CD8-positive, alpha-beta memory T cell (primary cell): ENCODE measurements at regions not wholly inside any gene's neighbourhood (a gene's known extent, or its start where the extent isn't known, plus 50 kb on each side); places are given as distances from the start of the nearest gene placed in this dataset.
"Not testable (repeated sequence)": the region's sequence is repeated elsewhere in the genome, so short reads cannot be mapped to it uniquely, and the experiment has no call there.

Experiments used
- CTCF ChIA-PET: fragments of 350-600 bp; sonication (Branson Sonifier 250); formaldehyde crosslinking; loops from one replicate; lab custom pipeline; 2021; ENCODE audit warnings: antibody characterized with exemption; lab: Charles Lee
- POLR2A ChIA-PET: fragments of 350-600 bp; sonication (Branson Sonifier 250); formaldehyde crosslinking; loops from one replicate; lab custom pipeline; 2021; ENCODE audit warnings: antibody characterized with exemption; lab: Charles Lee
- DNase-seq, 5 donors: peaks; one replicate each; pipeline versions ENCODE4 v3.0.0 to v3.0.0-alpha.2; 2020 to 2022; ENCODE audit warnings: mixed read lengths in 1 of 5
- H3K27ac ChIP-seq: one replicate; pipeline ENCODE4 v1.7.0; 2013; ENCODE audit warnings: low read depth, mild to moderate bottlenecking, low read length, moderate library complexity
- H3K27me3 ChIP-seq: 2 replicates; pipeline ENCODE4 v1.7.0; 2013; ENCODE audit warnings: low read length, mild to moderate bottlenecking; ENCODE audit not compliant: insufficient read depth, poor library complexity, severe bottlenecking
- H3K36me3 ChIP-seq: 2 replicates; pipeline ENCODE4 v1.7.0; 2013; ENCODE audit warnings: mild to moderate bottlenecking, low read length, moderate library complexity; ENCODE audit not compliant: insufficient read depth
- H3K4me1 ChIP-seq: 2 replicates; pipeline ENCODE4 v1.7.0; 2013; ENCODE audit warnings: mild to moderate bottlenecking, low read length, moderate library complexity; ENCODE audit not compliant: insufficient read depth
- H3K4me3 ChIP-seq: 2 replicates; pipeline ENCODE4 v1.7.0; 2013; ENCODE audit warnings: mild to moderate bottlenecking, low read length
- H3K9me3 ChIP-seq: 2 replicates; pipeline ENCODE4 v1.7.0; 2013; ENCODE audit warnings: mild to moderate bottlenecking, low read length
- H3K27ac Mint-ChIP-seq, 8 donors: one replicate each; pipeline ENCODE4 v1.8.0; 2020 to 2021; ENCODE audit warnings: mixed read lengths in 8 of 8, mild to moderate bottlenecking in 6 of 8, inconsistent platforms in 3 of 8, moderate library complexity in 3 of 8
- H3K27me3 Mint-ChIP-seq, 2 donors: one replicate each; pipeline ENCODE4 v1.8.0; 2020 to 2021; ENCODE audit warnings: mixed read lengths in 2 of 2, mild to moderate bottlenecking in 1 of 2, moderate library complexity in 1 of 2
- H3K36me3 Mint-ChIP-seq, 3 donors: one replicate each; pipeline ENCODE4 v1.8.0; 2020 to 2021; ENCODE audit warnings: mixed read lengths in 3 of 3, inconsistent platforms in 1 of 3, mild to moderate bottlenecking in 1 of 3
- H3K4me1 Mint-ChIP-seq, 3 donors: one replicate each; pipeline ENCODE4 v1.8.0; 2020 to 2021; ENCODE audit warnings: mixed read lengths in 3 of 3, inconsistent platforms in 1 of 3, mild to moderate bottlenecking in 1 of 3
- H3K4me3 Mint-ChIP-seq, 7 donors: one replicate each; pipeline ENCODE4 v1.8.0; 2020 to 2021; ENCODE audit warnings: mixed read lengths in 7 of 7, mild to moderate bottlenecking in 6 of 7, moderate library complexity in 4 of 7, inconsistent platforms in 2 of 7
- H3K9me3 Mint-ChIP-seq, 5 donors: one replicate each; pipeline ENCODE4 v1.8.0; 2020 to 2022; ENCODE audit warnings: mixed read lengths in 5 of 5, mild to moderate bottlenecking in 3 of 5, moderate library complexity in 2 of 5, inconsistent platforms in 1 of 5

GRCh38 chr6:149246691-149247384 lies 70.7 kb upstream of the TAB2 start:
- Mint-ChIP-seq H3K9me3 (peaks cover 0 to 2% (median 0%) of the 10 kb centered on the region in 5 donors), H3K27me3 (peaks cover 0 to 2% of the 10 kb centered on the region in 2 donors), H3K4me1 (peaks cover 14 to 24% (median 19%) of the 10 kb centered on the region in 3 donors), H3K4me3 (no peak overlapping the region), H3K36me3 (peaks cover 0 to 17% (median 0%) of the 10 kb centered on the region in 3 donors), H3K27ac (peak overlapping the region in 1 of 8 donors; percentile 11)
- POLR2A ChIA-PET, result no interaction called here
- no peak for DNase-seq
- Histone ChIP-seq H3K27me3 (no peaks in the 10 kb centered on the region), H3K4me3 (no peak overlapping the region), H3K4me1 (peaks cover 26% of the 10 kb centered on the region), H3K27ac (no peak overlapping the region), H3K9me3 (no peaks in the 10 kb centered on the region), H3K36me3 (no peaks in the 10 kb centered on the region)
- CTCF ChIA-PET, result interaction anchor here (2.1 kb wide), 1 partner anchor 185 kb away, joined by 6 read pairs; no protein-coding TSS in a partner anchor

GRCh38 chr6:149247385-149247763 lies 70.1 kb upstream of the TAB2 start:
- peaks cover 0 to 2% of the 10 kb centered on the region in 2 donors for H3K27me3 Mint-ChIP-seq
- Histone ChIP-seq H3K27ac (no peak overlapping the region), H3K4me3 (no peak overlapping the region), H3K4me1 (peaks cover 26% of the 10 kb centered on the region), H3K36me3 (no peaks in the 10 kb centered on the region), H3K27me3 (no peaks in the 10 kb centered on the region), H3K9me3 (no peaks in the 10 kb centered on the region)
- POLR2A ChIA-PET, result no interaction called here
- CTCF ChIA-PET, result interaction anchor here (2.1 kb wide), 1 partner anchor 185 kb away, joined by 6 read pairs; no protein-coding TSS in a partner anchor
- H3K27ac Mint-ChIP-seq, result no peak overlapping the region
- H3K4me3 Mint-ChIP-seq, result no peak overlapping the region
- peaks cover 14 to 24% (median 19%) of the 10 kb centered on the region in 3 donors for H3K4me1 Mint-ChIP-seq
- no peak for DNase-seq
- H3K36me3 Mint-ChIP-seq, result peaks cover 0 to 12% (median 0%) of the 10 kb centered on the region in 3 donors
- H3K9me3 Mint-ChIP-seq, result no peaks in the 10 kb centered on the region

GRCh38 chr6:149248263-149248662 lies 69.2 kb upstream of the TAB2 start:
- DNase-seq, H3K27me3 ChIP-seq, H3K27ac ChIP-seq, H3K4me3 ChIP-seq, POLR2A ChIA-PET, H3K36me3 Mint-ChIP-seq, H3K9me3 Mint-ChIP-seq, H3K27me3 Mint-ChIP-seq, H3K36me3 ChIP-seq, H3K9me3 ChIP-seq, H3K4me3 Mint-ChIP-seq, CTCF ChIA-PET: not testable (repeated sequence)
- Mint-ChIP-seq H3K27ac (peak overlapping the region in 1 of 8 donors; percentile 18), H3K4me1 (peaks cover 14 to 24% (median 19%) of the 10 kb centered on the region in 3 donors)
- H3K4me1 ChIP-seq, result peaks cover 26% of the 10 kb centered on the region

- no peaks in the 10 kb centered on the region for H3K9me3 ChIP-seq
- DNase-seq, result no peak
- H3K27ac Mint-ChIP-seq, result peak overlapping the region in 3 of 8 donors; percentile 18 to 51 (median 38)
- no peak overlapping the region for H3K27ac ChIP-seq
- H3K36me3 ChIP-seq, result no peaks in the 10 kb centered on the region
- H3K27me3 ChIP-seq, result no peaks in the 10 kb centered on the region
- no peaks in the 10 kb centered on the region for H3K9me3 Mint-ChIP-seq
- no peak overlapping the region for H3K4me3 Mint-ChIP-seq
- ChIA-PET CTCF (no interaction called here), POLR2A (interaction anchor here (0.5 kb wide), 1 partner anchor 236 kb away, joined by 3 read pairs; the partner anchor contains the start of gene ZC3H12D)
- peaks cover 26% of the 10 kb centered on the region for H3K4me1 ChIP-seq
- peaks cover 0 to 8% (median 0%) of the 10 kb centered on the region in 3 donors for H3K36me3 Mint-ChIP-seq
- H3K27me3 Mint-ChIP-seq, result peaks cover 0 to 2% of the 10 kb centered on the region in 2 donors
- peaks cover 14 to 24% (median 19%) of the 10 kb centered on the region in 3 donors for H3K4me1 Mint-ChIP-seq
- no peak overlapping the region for H3K4me3 ChIP-seq
Measured at GRCh38 chr6:149248693-149249369, 68.7 kb upstream of the TAB2 start.

- Histone ChIP-seq H3K4me3 (no peak overlapping the region), H3K27me3 (no peaks in the 10 kb centered on the region), H3K4me1 (peaks cover 26% of the 10 kb centered on the region), H3K27ac (no peak overlapping the region), H3K36me3 (no peaks in the 10 kb centered on the region), H3K9me3 (no peaks in the 10 kb centered on the region)
- H3K27ac Mint-ChIP-seq, result peak overlapping the region in 4 of 8 donors; percentile 18 to 51 (median 37)
- peaks cover 0 to 2% of the 10 kb centered on the region in 2 donors for H3K27me3 Mint-ChIP-seq
- no peak overlapping the region for H3K4me3 Mint-ChIP-seq
- peaks cover 0 to 3% (median 0%) of the 10 kb centered on the region in 3 donors for H3K36me3 Mint-ChIP-seq
- ChIA-PET POLR2A (no interaction called here), CTCF (no interaction called here)
- H3K9me3 Mint-ChIP-seq, result no peaks in the 10 kb centered on the region
- no peak for DNase-seq
- peaks cover 14 to 24% (median 19%) of the 10 kb centered on the region in 3 donors for H3K4me1 Mint-ChIP-seq
Measured at GRCh38 chr6:149249370-149250357, 67.8 kb upstream of the TAB2 start.

- CTCF ChIA-PET, result interaction anchor here (1.4 to 1.9 kb wide), 2 partner anchors 10 to 11 kb away, joined by 5 read pairs; no protein-coding TSS in a partner anchor
- no peaks in the 10 kb centered on the region for H3K9me3 Mint-ChIP-seq
- POLR2A ChIA-PET, result no interaction called here
Measured at GRCh38 chr6:149250951-149251350, 66.6 kb upstream of the TAB2 start.

GRCh38 chr6:149252622-149253021 lies 64.9 kb upstream of the TAB2 start:
- Mint-ChIP-seq H3K4me3 (no peak overlapping the region), H3K36me3 (peaks cover 0 to 3% (median 0%) of the 10 kb centered on the region in 3 donors), H3K9me3 (no peaks in the 10 kb centered on the region), H3K27ac (no peak overlapping the region), H3K4me1 (peaks cover 14 to 24% (median 19%) of the 10 kb centered on the region in 3 donors), H3K27me3 (peaks cover 0 to 4% of the 10 kb centered on the region in 2 donors)
- Histone ChIP-seq H3K27ac (no peak overlapping the region), H3K27me3 (no peaks in the 10 kb centered on the region), H3K4me3 (no peak overlapping the region), H3K36me3 (no peaks in the 10 kb centered on the region), H3K9me3 (no peaks in the 10 kb centered on the region), H3K4me1 (peaks cover 17% of the 10 kb centered on the region)
- DNase-seq, result no peak
- ChIA-PET CTCF (no interaction called here), POLR2A (no interaction called here)

More at GRCh38 chr6:149250951-149251350, 66.6 kb upstream of the TAB2 start:
- H3K27me3 ChIP-seq, result no peaks in the 10 kb centered on the region
- DNase-seq, result no peak
- Mint-ChIP-seq H3K36me3 (peaks cover 0 to 3% (median 0%) of the 10 kb centered on the region in 3 donors), H3K4me3 (no peak overlapping the region), H3K4me1 (peaks cover 14 to 24% (median 19%) of the 10 kb centered on the region in 3 donors), H3K27me3 (peaks cover 0 to 4% of the 10 kb centered on the region in 2 donors), H3K27ac (no peak overlapping the region)
- H3K9me3 ChIP-seq, result no peaks in the 10 kb centered on the region
- H3K4me3 ChIP-seq, result no peak overlapping the region
- no peak overlapping the region for H3K27ac ChIP-seq
- H3K4me1 ChIP-seq, result peaks cover 26% of the 10 kb centered on the region
- H3K36me3 ChIP-seq, result no peaks in the 10 kb centered on the region
